ENCODE measurements at regions not wholly inside any gene's neighbourhood (a gene's known extent, or its start where the extent isn't known, plus 50 kb on each side); places are given as distances from the start of the nearest gene placed in this dataset.

GRCh38 chr20:58088105-58088504 lies 140.3 kb downstream of the ANKRD60 start:
- TF ChIP-seq CTCF (conservative IDR thresholded peaks at IDR 0.05; ENCODE audit: low read length), result no peak
- no peak for TF ChIP-seq EZH2phosphoT487 (IDR thresholded peaks at IDR 0.05; ENCODE audit: borderline replicate concordance)
